Hepatic stellate cell (primary cell): ENCODE measurements at regions not wholly inside any gene's neighbourhood (a gene's known extent, or its start where the extent isn't known, plus 50 kb on each side); places are given as distances from the start of the nearest gene placed in this dataset.

ENCODE experiments used
- DNase-seq: peaks from one replicate; pipeline ENCODE4 v3.0.0; 2011; ENCODE audit warnings: low spot score

DNA sequence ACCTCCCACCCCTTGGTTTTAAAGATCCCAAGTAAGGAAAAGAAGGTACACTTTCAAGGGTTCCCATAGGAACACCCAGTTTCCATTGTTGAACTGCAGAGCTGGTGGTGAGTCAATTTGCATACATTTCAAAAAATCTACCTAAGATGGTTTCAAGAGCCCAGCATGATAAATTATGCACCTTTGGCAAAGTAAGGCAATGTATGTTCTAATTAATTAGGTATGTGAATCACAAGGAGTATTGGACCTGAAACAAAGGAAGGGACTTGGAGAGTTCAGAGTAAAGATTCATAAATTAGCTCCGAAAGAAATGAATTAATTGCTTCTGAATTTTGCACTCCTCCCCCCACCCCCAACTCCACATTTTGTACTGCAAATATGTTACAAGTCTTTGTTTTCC lies 459.7 kb downstream of the LRATD1 start:
- no peak for DNase-seq

DNA sequence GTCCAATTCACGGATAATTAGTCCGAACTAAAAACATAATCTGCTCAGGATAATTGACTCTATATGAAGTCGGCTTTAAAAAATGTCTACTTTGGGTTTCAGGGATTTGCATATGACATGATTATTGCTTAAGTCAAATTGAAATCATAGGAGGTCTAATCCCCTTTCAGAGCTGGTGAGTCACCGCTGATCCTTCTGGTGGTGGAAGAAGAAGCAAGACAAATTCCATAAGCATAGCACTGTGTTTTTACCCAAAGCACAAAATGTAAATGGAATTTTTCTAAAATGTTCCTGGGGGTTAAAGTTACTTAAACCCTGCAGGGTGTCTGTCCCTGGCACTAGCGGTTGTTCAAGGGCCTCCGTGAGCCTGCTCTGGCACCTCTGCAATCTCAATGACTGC lies 460.2 kb downstream of the LRATD1 start:
- no peak for DNase-seq

DNA sequence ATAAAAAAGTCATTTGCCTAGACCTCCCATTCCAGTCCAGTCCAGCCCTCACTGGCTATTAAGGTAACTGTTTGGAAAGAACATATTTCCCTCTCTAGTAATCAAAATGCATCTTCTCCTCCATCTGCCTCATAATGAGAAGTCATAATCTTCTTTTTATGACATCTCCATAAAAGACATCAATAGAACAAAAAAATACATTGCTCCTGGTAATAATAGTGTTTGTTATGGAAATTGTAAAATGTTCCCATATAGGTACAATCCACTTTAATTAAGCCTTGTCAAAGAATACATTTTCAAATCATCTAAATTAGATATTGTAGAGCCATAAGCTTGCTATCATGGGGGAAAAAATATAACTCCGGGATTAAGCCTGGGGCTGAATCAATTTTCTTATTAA lies 461.6 kb downstream of the LRATD1 start:
- no peak for DNase-seq

DNA sequence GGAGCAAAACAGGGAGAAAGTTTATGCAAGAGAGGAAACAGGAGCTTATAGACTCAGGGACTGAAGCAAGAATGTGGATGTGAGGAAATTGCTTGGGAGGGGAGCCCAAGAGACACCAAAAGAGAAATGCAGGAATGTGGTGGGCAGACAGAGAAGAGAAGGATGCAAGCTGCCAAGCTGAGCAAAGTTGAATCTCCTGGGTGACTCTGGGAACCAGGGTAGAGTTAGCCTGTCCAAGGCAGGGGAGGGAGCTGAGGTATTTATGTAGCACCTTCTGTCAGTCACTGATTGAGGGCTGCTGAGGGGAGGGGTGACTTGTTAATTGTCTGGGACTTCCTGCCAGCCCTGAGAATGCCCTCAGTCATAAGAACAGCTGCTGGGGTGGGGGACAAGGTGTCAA lies 464.3 kb downstream of the NBAS start:
- no peak for DNase-seq

DNA sequence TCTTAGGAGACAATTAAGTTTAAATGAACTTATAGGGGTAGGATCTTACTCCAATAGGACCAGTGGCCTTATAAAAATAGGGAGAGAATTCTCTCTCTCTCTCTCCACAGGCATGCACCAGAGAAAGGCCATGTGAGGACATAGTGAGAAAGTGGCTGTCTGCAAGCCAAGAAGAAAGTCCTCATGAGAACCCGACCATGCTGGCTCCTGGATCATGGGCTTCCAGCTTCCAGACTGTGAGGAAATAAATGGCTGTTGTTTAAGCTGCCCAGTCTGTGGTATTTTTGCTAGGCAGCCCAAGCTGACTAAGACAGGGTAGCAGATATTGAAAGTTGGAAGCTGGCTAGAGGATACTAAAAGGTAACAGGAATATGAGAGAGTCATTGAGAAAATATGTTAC lies 454.0 kb downstream of the NBAS start:
- DNase-seq: no peak

DNA sequence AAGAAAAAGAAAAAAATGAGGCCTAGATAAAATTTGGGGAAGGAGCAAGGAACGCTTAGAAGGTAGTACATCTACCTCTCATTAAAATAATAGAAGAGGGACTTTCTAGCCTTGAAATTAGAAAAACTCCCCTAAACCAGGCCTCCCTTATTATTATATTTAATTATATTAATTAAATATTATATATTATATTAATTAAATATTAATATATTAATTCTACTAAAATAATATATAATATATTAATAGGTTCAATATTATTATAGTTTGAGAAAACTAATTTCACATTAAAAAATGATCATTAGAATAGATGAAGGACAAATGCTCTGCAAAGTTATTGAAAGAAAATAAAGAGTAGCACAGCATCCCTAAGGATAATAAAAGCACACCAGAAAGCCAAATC lies 449.4 kb downstream of the NBAS start:
- no peak for DNase-seq

DNA sequence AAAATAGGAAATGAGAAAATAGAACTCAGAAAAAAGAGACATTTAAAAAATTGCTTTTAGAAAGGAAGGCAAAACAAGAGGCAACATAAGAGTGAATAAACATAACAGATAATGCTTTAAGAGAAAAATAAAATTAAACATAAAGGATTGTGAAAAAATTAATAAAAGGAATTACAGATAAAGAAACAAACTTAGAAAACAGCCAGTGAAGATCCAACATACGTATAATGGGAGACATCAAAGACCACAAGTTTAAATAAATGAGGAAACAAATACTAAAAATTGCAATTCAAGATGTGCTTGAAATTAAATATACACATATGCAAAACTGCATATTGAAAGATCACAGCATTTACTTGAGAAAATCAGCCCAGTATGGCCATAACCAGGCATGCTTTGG lies 448.9 kb downstream of the NBAS start:
- no peak for DNase-seq

DNA sequence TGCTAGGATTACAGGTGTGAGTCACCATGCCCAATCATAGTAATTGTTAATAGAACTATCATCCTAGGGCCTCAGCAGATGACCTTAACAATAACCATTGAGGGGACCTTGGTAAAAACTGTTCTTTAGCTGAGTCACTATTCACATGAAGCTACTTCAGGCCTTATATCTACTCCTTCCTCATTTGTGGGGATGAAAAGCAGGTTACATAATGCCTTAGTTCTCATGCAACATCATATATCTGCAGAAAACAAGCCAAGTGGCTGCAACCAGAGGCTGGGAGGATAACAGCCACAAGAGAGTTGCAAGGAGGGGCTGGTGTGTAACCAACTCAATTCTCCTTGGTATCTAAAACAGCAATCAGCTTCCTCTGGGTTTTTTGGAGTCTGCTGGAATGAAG lies 445.4 kb downstream of the NBAS start:
- DNase-seq: no peak

DNA sequence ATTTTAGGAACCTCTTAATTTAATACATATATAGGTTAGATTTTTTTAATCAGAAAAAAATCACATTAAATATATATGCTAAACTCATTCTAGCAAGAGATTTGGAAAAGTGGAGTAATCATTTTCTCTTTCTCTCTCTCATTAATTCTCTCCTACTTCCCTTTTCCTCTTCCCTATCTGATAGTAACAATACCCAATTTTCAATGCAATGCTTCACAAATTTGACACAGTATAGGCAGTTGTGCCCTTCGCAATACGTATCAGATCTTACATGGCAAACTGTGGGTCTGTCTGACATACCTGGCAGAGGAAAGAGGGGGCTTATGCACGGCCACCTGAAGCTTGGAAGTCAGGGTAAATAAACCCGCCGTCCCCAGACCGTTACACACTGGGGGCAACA lies 444.3 kb downstream of the NBAS start:
- DNase-seq: no peak
